ENCODE measurements at regions not wholly inside any gene's neighbourhood (a gene's known extent, or its start where the extent isn't known, plus 50 kb on each side); places are given as distances from the start of the nearest gene placed in this dataset.
A peak's percentile ranks its signal among the peaks of the same experiment; 100 is the strongest.

- H3K4me3 ChIP-seq, result no peak overlapping the region
- peak overlapping the region in 1 of 2 donors; percentile 33 for H3K27ac ChIP-seq
- DNase-seq (ENCODE audit: low spot score), result peak; percentile 65
- no peak for TF ChIP-seq CTCF (IDR thresholded peaks at IDR 0.05)
Observed at GRCh38 chr10:78300526-78300925, 266.9 kb downstream of the RPS24 start.

GRCh38 chr10:78301481-78301880, 267.8 kb downstream of the RPS24 start:
- Histone ChIP-seq H3K27ac (no peak overlapping the region), H3K4me3 (no peak overlapping the region)
- DNase-seq (ENCODE audit: low spot score), result peak; percentile 52
- no peak for TF ChIP-seq CTCF (IDR thresholded peaks at IDR 0.05)

- peak overlapping the region; percentile 84 to 89 for H3K27ac ChIP-seq
- peak overlapping the region; percentile 78 for H3K4me3 ChIP-seq
- no peak for TF ChIP-seq CTCF (IDR thresholded peaks at IDR 0.05)
- DNase-seq (ENCODE audit: low spot score), result peak; percentile 61
Observed at GRCh38 chr10:78301891-78302738, 268.5 kb downstream of the RPS24 start.

GRCh38 chr10:78302739-78302988, 269.0 kb downstream of the RPS24 start:
- Histone ChIP-seq H3K4me3 (peak overlapping the region; percentile 78), H3K27ac (peak overlapping the region; percentile 84 to 89)
- TF ChIP-seq CTCF (IDR thresholded peaks at IDR 0.05), result no peak
- no peak for DNase-seq (ENCODE audit: low spot score)

GRCh38 chr10:78302989-78303854, 269.6 kb downstream of the RPS24 start:
- DNase-seq (ENCODE audit: low spot score), result peak; percentile 94
- peak overlapping the region; percentile 78 for H3K4me3 ChIP-seq
- TF ChIP-seq CTCF (IDR thresholded peaks at IDR 0.05), result peak; percentile 66
- H3K27ac ChIP-seq, result peak overlapping the region; percentile 84 to 89

- peak; percentile 65 for DNase-seq (ENCODE audit: low spot score)
- Histone ChIP-seq H3K4me3 (no peak overlapping the region), H3K27ac (no peak overlapping the region)
- TF ChIP-seq CTCF (IDR thresholded peaks at IDR 0.05), result no peak
Observed at GRCh38 chr10:78304091-78305045, 270.7 kb downstream of the RPS24 start.

Measured in coronary artery (tissue), 2 donors.